ENCODE measurements at regions not wholly inside any gene's neighbourhood (a gene's known extent, or its start where the extent isn't known, plus 50 kb on each side); places are given as distances from the start of the nearest gene placed in this dataset.
A peak's percentile ranks its signal among the peaks of the same experiment; 100 is the strongest.

- DNase-seq (ENCODE audit: low spot score), result peak; percentile 42
These were observed 361.2 kb downstream of the SEC14L1 start for GRCh38 chr17:77501751-77502625.

GRCh38 chr17:77502626-77503292 is 362.0 kb downstream of the SEC14L1 start:
- DNase-seq (ENCODE audit: low spot score), result peak; percentile 39

GRCh38 chr17:77503293-77503655 is 362.5 kb downstream of the SEC14L1 start:
- peak; percentile 38 for DNase-seq (ENCODE audit: low spot score)

GRCh38 chr17:77503916-77504651 is 363.3 kb downstream of the SEC14L1 start:
- DNase-seq (ENCODE audit: low spot score), result peak; percentile 46

GRCh38 chr17:77504652-77505155 is 363.9 kb downstream of the SEC14L1 start:
- no peak for DNase-seq (ENCODE audit: low spot score)

- DNase-seq (ENCODE audit: low spot score), result peak; percentile 33
These were observed 364.4 kb downstream of the SEC14L1 start for GRCh38 chr17:77505181-77505639.

GRCh38 chr17:77506371-77506991 is 365.7 kb downstream of the SEC14L1 start:
- peak; percentile 57 for DNase-seq (ENCODE audit: low spot score)

GRCh38 chr17:77507111-77507885 is 366.5 kb downstream of the SEC14L1 start:
- peak; percentile 82 for DNase-seq (ENCODE audit: low spot score)

- DNase-seq (ENCODE audit: low spot score), result peak; percentile 27
These were observed 367.4 kb downstream of the SEC14L1 start for GRCh38 chr17:77508047-77508715.

GRCh38 chr17:77509089-77509488 is 368.3 kb downstream of the SEC14L1 start:
- no peak for DNase-seq (ENCODE audit: low spot score)

GRCh38 chr17:77509599-77509998 is 368.8 kb downstream of the SEC14L1 start:
- DNase-seq (ENCODE audit: low spot score), result no peak

- peak; percentile 34 for DNase-seq (ENCODE audit: low spot score)
These were observed 369.5 kb downstream of the SEC14L1 start for GRCh38 chr17:77510133-77510796.

GRCh38 chr17:77511514-77512061 is 370.8 kb downstream of the SEC14L1 start:
- DNase-seq (ENCODE audit: low spot score), result no peak

GRCh38 chr17:77512062-77512946 is 371.5 kb downstream of the SEC14L1 start:
- DNase-seq (ENCODE audit: low spot score), result no peak

GRCh38 chr17:77513045-77513444 is 372.3 kb downstream of the SEC14L1 start:
- no peak for DNase-seq (ENCODE audit: low spot score)

- no peak for DNase-seq (ENCODE audit: low spot score)
These were observed 374.5 kb downstream of the SEC14L1 start for GRCh38 chr17:77515227-77515626.

- no peak for DNase-seq (ENCODE audit: low spot score)
These were observed 376.1 kb downstream of the SEC14L1 start for GRCh38 chr17:77516902-77517301.

- DNase-seq (ENCODE audit: low spot score), result no peak
These were observed 380.3 kb downstream of the SEC14L1 start for GRCh38 chr17:77521076-77521475.

GRCh38 chr17:77523540-77523939 is 382.8 kb downstream of the SEC14L1 start:
- no peak for DNase-seq (ENCODE audit: low spot score)
